ENCODE measurements at regions not wholly inside any gene's neighbourhood (a gene's known extent, or its start where the extent isn't known, plus 50 kb on each side); places are given as distances from the start of the nearest gene placed in this dataset.
"Not testable (repeated sequence)": the region's sequence is repeated elsewhere in the genome, so short reads cannot be mapped to it uniquely, and the experiment has no call there.

DNA sequence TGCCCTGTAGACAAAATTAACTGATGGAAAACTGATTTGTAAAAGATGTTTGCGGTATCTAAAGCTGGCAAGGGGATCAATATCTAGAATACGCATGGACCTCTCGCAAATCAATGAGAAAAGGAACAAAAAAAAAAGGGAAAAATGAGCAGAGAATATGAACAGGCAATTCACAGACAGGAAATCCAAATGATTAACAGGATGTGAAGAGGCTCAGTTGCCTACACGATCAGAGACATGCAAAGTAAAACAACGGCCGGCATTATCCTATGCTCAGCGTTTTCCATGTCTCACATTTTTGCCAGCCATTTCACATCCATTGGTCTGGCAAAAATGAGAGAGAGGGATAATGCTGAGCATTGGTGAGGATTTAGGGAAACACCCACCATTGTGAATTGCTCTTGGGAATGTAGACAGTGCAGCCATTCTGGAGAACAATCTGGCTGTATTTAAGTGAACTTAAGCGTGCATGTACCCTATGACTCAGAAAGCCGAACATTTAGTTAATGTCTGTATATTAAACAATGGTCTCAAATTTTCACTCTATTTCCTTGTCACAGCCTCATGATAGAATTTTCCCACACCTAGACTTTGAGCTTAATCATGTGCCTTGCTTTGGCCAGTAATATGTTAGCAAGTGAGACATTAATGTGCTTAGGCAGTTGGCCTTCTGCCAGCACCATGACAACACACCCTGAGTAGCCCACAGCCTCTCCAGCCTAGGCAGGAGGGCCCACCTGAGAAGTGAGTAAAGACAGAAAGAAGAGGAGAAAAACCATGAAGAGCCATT lies 61.0 kb upstream of the NBPF3 start:
- DNase-seq (ENCODE audit: low read depth, low spot score), result no peak
- TF ChIP-seq, protein P1, sequence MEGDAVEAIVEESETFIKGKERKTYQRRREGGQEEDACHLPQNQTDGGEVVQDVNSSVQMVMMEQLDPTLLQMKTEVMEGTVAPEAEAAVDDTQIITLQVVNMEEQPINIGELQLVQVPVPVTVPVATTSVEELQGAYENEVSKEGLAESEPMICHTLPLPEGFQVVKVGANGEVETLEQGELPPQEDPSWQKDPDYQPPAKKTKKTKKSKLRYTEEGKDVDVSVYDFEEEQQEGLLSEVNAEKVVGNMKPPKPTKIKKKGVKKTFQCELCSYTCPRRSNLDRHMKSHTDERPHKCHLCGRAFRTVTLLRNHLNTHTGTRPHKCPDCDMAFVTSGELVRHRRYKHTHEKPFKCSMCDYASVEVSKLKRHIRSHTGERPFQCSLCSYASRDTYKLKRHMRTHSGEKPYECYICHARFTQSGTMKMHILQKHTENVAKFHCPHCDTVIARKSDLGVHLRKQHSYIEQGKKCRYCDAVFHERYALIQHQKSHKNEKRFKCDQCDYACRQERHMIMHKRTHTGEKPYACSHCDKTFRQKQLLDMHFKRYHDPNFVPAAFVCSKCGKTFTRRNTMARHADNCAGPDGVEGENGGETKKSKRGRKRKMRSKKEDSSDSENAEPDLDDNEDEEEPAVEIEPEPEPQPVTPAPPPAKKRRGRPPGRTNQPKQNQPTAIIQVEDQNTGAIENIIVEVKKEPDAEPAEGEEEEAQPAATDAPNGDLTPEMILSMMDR (IDR thresholded peaks at IDR 0.05; ENCODE audit: insufficient read depth, low read length, missing control alignments), result no peak
- ChIA-PET POLR2A (no interaction called here), CTCF (interaction anchor here (0.7 to 3.1 kb wide), 3 partner anchors 8 to 682 kb away, joined by 3 to 19 read pairs (median 19); no protein-coding TSS in a partner anchor)
- H3K4me3 ChIP-seq (ENCODE audit: low read depth, low read length), result no peak overlapping the region

DNA sequence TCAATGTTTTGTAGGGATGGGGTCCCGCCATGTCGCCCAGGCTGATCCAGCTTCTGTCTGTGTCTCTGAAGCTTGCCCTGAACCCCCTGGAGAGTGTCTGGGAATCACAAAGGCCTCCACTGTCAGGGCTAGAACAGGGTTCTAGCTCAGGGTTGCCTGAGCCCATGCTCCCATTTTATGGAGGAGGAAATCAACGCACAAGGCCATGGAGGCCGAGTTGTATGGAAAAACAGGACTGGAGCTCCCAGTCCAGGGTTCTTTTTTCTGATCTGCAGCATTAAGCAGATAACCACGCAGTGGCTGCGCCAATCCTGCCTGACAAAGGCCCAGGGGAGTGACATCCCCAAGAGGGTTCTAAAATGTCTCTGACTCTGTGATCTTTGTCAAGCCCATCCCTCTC lies 67.6 kb upstream of the NBPF3 start:
- no peak overlapping the region for H3K4me3 ChIP-seq (ENCODE audit: low read depth, low read length)
- POLR2A ChIA-PET, result no interaction called here
- DNase-seq (ENCODE audit: low read depth, low spot score), result no peak
- TF ChIP-seq, protein P1 (IDR thresholded peaks at IDR 0.05; ENCODE audit: insufficient read depth, low read length, missing control alignments), result no peak
- CTCF ChIA-PET, result interaction anchor here (1.0 to 10.3 kb wide), 20 partner anchors 7 to 286 kb away, joined by 3 to 381 read pairs (median 8); no protein-coding TSS in a partner anchor

DNA sequence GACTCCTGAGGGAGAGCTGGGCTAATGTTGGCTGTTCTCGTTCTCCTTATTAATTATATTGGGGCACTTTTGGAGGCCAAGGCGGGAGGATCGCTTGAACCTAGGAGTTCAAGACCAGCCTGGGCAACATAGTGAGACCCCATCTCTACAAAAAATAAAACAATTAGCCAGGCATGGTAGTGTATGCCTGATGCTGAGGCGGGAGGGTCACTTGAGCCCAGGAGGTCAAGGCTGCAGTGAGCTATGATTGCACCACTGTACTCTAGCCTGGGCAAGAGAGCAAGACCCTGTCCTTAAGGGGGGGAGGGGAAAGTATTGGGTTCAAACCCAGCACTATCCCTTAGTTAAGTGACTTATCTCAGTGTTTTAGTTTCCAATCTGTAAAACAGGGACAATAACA lies 70.0 kb upstream of the NBPF3 start:
- TF ChIP-seq, protein P1 (IDR thresholded peaks at IDR 0.05; ENCODE audit: insufficient read depth, low read length, missing control alignments), result no peak
- no peak overlapping the region for H3K4me3 ChIP-seq (ENCODE audit: low read depth, low read length)
- no peak for DNase-seq (ENCODE audit: low read depth, low spot score)
- ChIA-PET POLR2A (no interaction called here), CTCF (interaction anchor here (0.6 to 10.3 kb wide), 56 partner anchors 9 to 1046 kb away, joined by 3 to 405 read pairs (median 5); partner anchors contain the start of gene NBPF3)

DNA sequence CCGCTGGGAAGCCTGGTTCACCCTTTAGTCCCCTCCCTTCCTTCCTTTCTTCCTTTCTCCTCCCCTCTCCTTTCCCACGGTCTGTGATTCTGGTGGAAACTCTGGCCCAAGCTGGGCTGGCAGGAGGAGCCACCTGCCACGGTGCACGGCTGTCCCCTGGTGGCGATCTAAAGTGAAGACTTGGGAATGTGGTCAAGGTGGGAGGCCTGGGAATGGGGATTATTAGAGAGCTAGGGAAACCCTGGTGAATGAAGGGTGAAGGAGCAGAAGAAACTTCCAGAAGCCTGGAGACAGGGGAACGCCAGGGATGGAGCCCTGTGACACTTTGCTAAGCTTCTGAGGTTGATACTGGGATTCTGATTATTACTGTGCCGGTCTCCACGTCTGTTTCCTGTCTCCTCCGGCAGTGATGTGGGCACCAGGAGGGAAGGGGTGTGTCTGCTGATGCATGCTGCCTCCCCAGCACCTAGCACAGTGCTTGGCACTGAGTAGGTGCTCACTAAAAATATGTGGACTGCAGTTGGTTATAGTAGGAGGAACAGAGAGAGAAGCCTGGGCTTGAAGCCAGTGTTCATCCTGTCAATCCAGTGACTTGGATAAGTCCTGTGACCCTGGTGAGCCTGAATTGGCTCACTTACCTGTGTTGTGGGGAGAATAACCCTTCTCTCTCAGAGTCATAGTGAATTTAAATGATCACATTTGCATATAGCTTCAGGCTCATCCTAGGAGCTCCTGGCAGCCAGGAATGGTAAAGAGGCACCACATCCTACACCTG lies 71.2 kb upstream of the NBPF3 start:
- TF ChIP-seq, protein P1 (IDR thresholded peaks at IDR 0.05; ENCODE audit: insufficient read depth, low read length, missing control alignments), result peak; percentile 96
- POLR2A ChIA-PET, result interaction anchor here (0.6 to 1.1 kb wide), 3 partner anchors 107 to 161 kb away, joined by 3 to 8 read pairs (median 3); no protein-coding TSS in a partner anchor
- H3K4me3 ChIP-seq (ENCODE audit: low read depth, low read length), result no peak overlapping the region
- DNase-seq (ENCODE audit: low read depth, low spot score), result no peak
- CTCF ChIA-PET, result interaction anchor here (0.7 to 10.3 kb wide), 61 partner anchors 9 to 1451 kb away, joined by 3 to 405 read pairs (median 9); no protein-coding TSS in a partner anchor

DNA sequence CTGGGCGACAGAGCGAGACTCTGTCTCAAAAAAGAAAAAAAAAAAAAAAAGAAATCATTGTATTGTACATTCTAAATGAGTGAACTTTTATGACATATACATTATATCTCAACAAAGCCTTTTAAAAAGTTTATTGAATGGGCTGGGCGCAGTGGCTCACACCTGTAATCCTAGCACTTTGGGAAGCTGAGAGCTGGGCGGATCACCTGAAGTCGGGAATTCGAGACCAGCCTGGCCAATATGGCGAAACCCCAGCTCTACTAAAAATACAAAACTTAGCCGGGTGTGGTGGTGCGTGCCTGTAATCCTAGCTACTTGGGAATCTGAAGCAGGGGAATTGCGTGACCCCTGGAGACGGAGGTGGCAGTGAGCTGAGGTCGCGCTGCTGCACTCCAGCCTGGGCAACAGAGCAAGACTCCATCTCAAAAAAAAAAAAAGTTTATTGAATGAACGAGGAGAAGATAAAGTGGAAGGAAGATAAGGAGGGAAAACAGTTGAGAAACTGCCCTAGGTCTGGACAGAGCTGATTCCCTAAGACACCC lies 71.9 kb upstream of the NBPF3 start:
- ChIA-PET POLR2A (interaction anchor here (0.6 to 1.1 kb wide), 4 partner anchors 106 to 162 kb away, joined by 3 to 8 read pairs (median 4); no protein-coding TSS in a partner anchor), CTCF (interaction anchor here (0.7 to 10.3 kb wide), 50 partner anchors 10 to 846 kb away, joined by 3 to 405 read pairs (median 10); no protein-coding TSS in a partner anchor)
- not testable (repeated sequence) for DNase-seq (ENCODE audit: low read depth, low spot score); H3K4me3 ChIP-seq (ENCODE audit: low read depth, low read length)

DNA sequence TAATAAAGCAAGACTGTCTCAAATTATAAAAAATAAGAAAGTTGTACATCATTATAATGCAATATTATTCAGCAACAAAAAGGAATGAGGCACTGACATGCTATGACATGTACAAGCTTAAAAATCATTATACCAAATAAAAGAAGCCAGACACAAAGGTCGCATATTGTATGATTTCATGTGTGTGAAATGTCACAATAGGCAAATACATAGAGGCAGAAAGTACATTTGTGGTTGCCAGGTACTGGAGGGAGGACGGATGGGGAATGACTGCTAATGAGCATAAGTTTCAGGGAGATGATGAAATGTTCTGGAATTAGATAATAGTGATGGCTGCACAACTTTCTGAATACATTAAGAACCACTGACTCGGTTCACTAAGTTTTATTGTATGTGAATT lies 73.6 kb upstream of the NBPF3 start:
- ChIA-PET POLR2A (interaction anchor here (0.9 to 1.0 kb wide), 2 partner anchors 33 to 133 kb away, joined by 3 to 4 read pairs; no protein-coding TSS in a partner anchor), CTCF (interaction anchor here (0.8 to 10.3 kb wide), 10 partner anchors 29 to 670 kb away, joined by 3 to 405 read pairs (median 7); no protein-coding TSS in a partner anchor)
- DNase-seq (ENCODE audit: low read depth, low spot score), result no peak
- TF ChIP-seq, protein P1 (IDR thresholded peaks at IDR 0.05; ENCODE audit: insufficient read depth, low read length, missing control alignments), result no peak
- H3K4me3 ChIP-seq (ENCODE audit: low read depth, low read length), result no peak overlapping the region

Data from AG04449 (cell line).